B cell (primary cell): ENCODE measurements at regions not wholly inside any gene's neighbourhood (a gene's known extent, or its start where the extent isn't known, plus 50 kb on each side); places are given as distances from the start of the nearest gene placed in this dataset.

Experiments
- ATAC-seq: fragments of 200-7000 bp; cut with Tn5 transposase; one replicate; pipeline ENCODE4 v1.10.0; 2021; ENCODE audit warnings: low read depth, mild to moderate bottlenecking, moderate number of reproducible peaks, moderate library complexity
- CTCF ChIA-PET: fragments of 350-600 bp; sonication (Branson Sonifier 250); formaldehyde crosslinking; loops from one replicate; lab custom pipeline; 2021; ENCODE audit warnings: antibody characterized with exemption, inconsistent platforms; lab: Charles Lee
- POLR2A ChIA-PET: fragments of 350-600 bp; sonication (Branson Sonifier 250); formaldehyde crosslinking; loops from one replicate; lab custom pipeline; 2021; ENCODE audit warnings: antibody characterized with exemption; lab: Charles Lee
- DNase-seq: peaks from one replicate; pipeline ENCODE4 v3.0.0; 2013
- H2AFZ ChIP-seq: 2 replicates; pipeline ENCODE4 v1.6.1; 2012; ENCODE audit warnings: mild to moderate bottlenecking, low read depth, low read length; ENCODE audit not compliant: insufficient read depth, poor library complexity, severe bottlenecking
- H3K27ac ChIP-seq, 2 donors: 1 replicate in 1 of 2; 2 replicates in 1 of 2; pipeline ENCODE4 v1.5.1; 2012 to 2013; ENCODE audit warnings: low read length in 2 of 2, mild to moderate bottlenecking in 2 of 2, moderate library complexity in 1 of 2
- H3K27me3 ChIP-seq, 4 experiments: fragments of 200-600 bp in 1 of 4; sonication (generic) in 1 of 4; replicated peaks in 1 of 4; 1 replicate in 2 of 4; 2 replicates in 2 of 4; pipeline versions ENCODE4 v1.6.1 to v1.7.0; 2013 to 2016; ENCODE audit warnings: low read length in 3 of 4, mild to moderate bottlenecking in 2 of 4, mixed read lengths in 1 of 4, moderate library complexity in 1 of 4; ENCODE audit not compliant: insufficient read depth in 4 of 4, control insufficient read depth in 3 of 4; ENCODE audit errors: control extremely low read depth in 1 of 4
- H3K36me3 ChIP-seq, 2 experiments: replicated peaks in 1 of 2; 1 replicate in 1 of 2; 2 replicates in 1 of 2; pipeline versions ENCODE4 v1.6.1 to v1.7.1; 2013; ENCODE audit warnings: low read length in 1 of 2; ENCODE audit not compliant: insufficient read depth in 2 of 2, control insufficient read depth in 1 of 2; ENCODE audit errors: control extremely low read depth in 1 of 2, extremely low read depth in 1 of 2
- H3K4me1 ChIP-seq, 2 donors: fragments of 200-600 bp in 1 of 2; sonication (generic) in 1 of 2; 1 replicate in 1 of 2; 2 replicates in 1 of 2; pipeline versions ENCODE4 v1.5.1 to v1.6.1; 2013 to 2017; ENCODE audit warnings: low read length in 2 of 2; ENCODE audit not compliant: control insufficient read depth in 2 of 2, insufficient read depth in 2 of 2
- H3K4me2 ChIP-seq: replicated peaks from 2 replicates; pipeline ENCODE3; 2012; ENCODE audit warnings: mild to moderate bottlenecking, low read depth, low read length; ENCODE audit not compliant: poor library complexity, severe bottlenecking
- H3K4me3 ChIP-seq, 5 experiments: fragments of 200-600 bp in 1 of 5; sonication (generic) in 1 of 5; 1 replicate in 3 of 5; 2 replicates in 2 of 5; pipeline versions ENCODE4 v1.5.1 to v1.7.0; 2011 to 2016; ENCODE audit warnings: low read length in 4 of 5, mild to moderate bottlenecking in 4 of 5, low read depth in 2 of 5, control low read depth in 1 of 5, moderate library complexity in 1 of 5; ENCODE audit not compliant: insufficient read depth in 1 of 5; ENCODE audit errors: control extremely low read depth in 1 of 5, extremely low read depth in 1 of 5
- H3K79me2 ChIP-seq: fragments of 200-600 bp; sonication (generic); one replicate; pipeline ENCODE4 v1.6.0; 2016; ENCODE audit warnings: low read length; ENCODE audit not compliant: control insufficient read depth, insufficient read depth
- H3K9ac ChIP-seq: fragments of 200-600 bp; sonication (generic); 2 replicates; pipeline ENCODE4 v1.6.1; 2017; ENCODE audit warnings: mild to moderate bottlenecking, low read length, moderate library complexity
- H3K9me3 ChIP-seq, 3 donors: one replicate each; pipeline versions ENCODE4 v1.6.1 to v1.7.1; 2013; ENCODE audit warnings: low read length in 2 of 3; ENCODE audit not compliant: control insufficient read depth in 2 of 3, insufficient read depth in 1 of 3; ENCODE audit errors: control extremely low read depth in 1 of 3
- H4K20me1 ChIP-seq: 2 replicates; pipeline ENCODE4 v1.6.0; 2012; ENCODE audit warnings: mild to moderate bottlenecking, low read length; ENCODE audit not compliant: insufficient read depth, control insufficient read depth, poor library complexity, severe bottlenecking
- H3K27ac Mint-ChIP-seq: one replicate; pipeline ENCODE4 v1.8.0; 2021; ENCODE audit warnings: mixed read lengths
- H3K27me3 Mint-ChIP-seq: one replicate; pipeline ENCODE4 v1.8.0; 2021; ENCODE audit warnings: mixed read lengths
- H3K4me1 Mint-ChIP-seq: one replicate; pipeline ENCODE4 v1.8.0; 2021; ENCODE audit warnings: mixed read lengths
- H3K4me3 Mint-ChIP-seq: one replicate; pipeline ENCODE4 v1.8.0; 2021; ENCODE audit warnings: mixed read lengths
- H3K9me3 Mint-ChIP-seq: one replicate; pipeline ENCODE4 v1.8.0; 2022; ENCODE audit warnings: mixed read lengths; ENCODE audit not compliant: insufficient read depth
- CTCF ChIP-seq: fragments of 200-600 bp; IDR thresholded peaks from one replicate; pipeline ENCODE4 v1.8.0; 2022; ENCODE audit warnings: antibody characterized with exemption, mild to moderate bottlenecking
- EZH2 ChIP-seq: IDR thresholded peaks from 2 replicates; pipeline ENCODE4 v1.6.1; 2012; ENCODE audit warnings: borderline replicate concordance, low read depth, mild to moderate bottlenecking, moderate library complexity, low read length; ENCODE audit not compliant: insufficient read depth, poor library complexity, severe bottlenecking
- WGBS: methylation state at CpG from one replicate; pipeline ENCODE4 v1.1.5; 2013; ENCODE audit warnings: missing lambda C conversion rate; ENCODE audit not compliant: insufficient coverage; 5-methylcytosine and 5-hydroxymethylcytosine counted together
- intact Hi-C: fragments of 100-400 bp; cut with micrococcal nuclease; formaldehyde crosslinking; loops from one replicate; pipeline ENCODE4 v1.10.0; 2022

- Histone ChIP-seq H3K4me2 (no peak overlapping the region), H2AFZ (no peak overlapping the region), H3K4me3 (no peak overlapping the region), H3K27ac (no peak overlapping the region), H3K9ac (no peak overlapping the region), H4K20me1 (no peaks in the 10 kb centered on the region), H3K4me1 (peaks cover 16 to 17% of the 10 kb centered on the region in 2 donors), H3K79me2 (no peaks in the 10 kb centered on the region), H3K27me3 (no peaks in the 10 kb centered on the region), H3K9me3 (no peaks in the 10 kb centered on the region), H3K36me3 (no peaks in the 10 kb centered on the region)
- ATAC-seq = no peak
- ChIA-PET CTCF (interaction anchor here (1.8 kb wide), 1 partner anchor 134 kb away, joined by 4 read pairs; no protein-coding TSS in a partner anchor), POLR2A (no interaction called here)
- no peak for DNase-seq
- Mint-ChIP-seq H3K4me3 (no peak overlapping the region), H3K4me1 (peaks cover 16% of the 10 kb centered on the region), H3K27me3 (no peaks in the 10 kb centered on the region), H3K9me3 (no peaks in the 10 kb centered on the region), H3K27ac (no peak overlapping the region)
- WGBS = 85% methylated on average over 5 of the region's 7 CpGs
- TF ChIP-seq CTCF (no peak), EZH2 (no peak)
- intact Hi-C loops = no loop called here
Measured at GRCh38 chr7:155210356-155210755, 87.3 kb upstream of the INSIG1 start.

GRCh38 chr7:155211173-155211572 lies 86.5 kb upstream of the INSIG1 start:
- H3K9me3 Mint-ChIP-seq = no peaks in the 10 kb centered on the region
- H2AFZ ChIP-seq = no peak overlapping the region
- WGBS = 95% methylated on average over 5 of the region's 6 CpGs
- H3K4me1 ChIP-seq = peaks cover 9% of the 10 kb centered on the region in 2 donors
- H3K4me3 ChIP-seq = no peak overlapping the region
- ChIA-PET CTCF (interaction anchor here (1.8 kb wide), 1 partner anchor 134 kb away, joined by 4 read pairs; no protein-coding TSS in a partner anchor), POLR2A (no interaction called here)
- ATAC-seq (no peak), DNase-seq (no peak)
- H3K27ac ChIP-seq = no peak overlapping the region
- H3K27ac Mint-ChIP-seq = no peak overlapping the region
- H3K79me2 ChIP-seq = no peaks in the 10 kb centered on the region
- no peaks in the 10 kb centered on the region for H3K9me3 ChIP-seq
- H3K27me3 Mint-ChIP-seq = no peaks in the 10 kb centered on the region
- no peak overlapping the region for H3K4me3 Mint-ChIP-seq
- no peak overlapping the region for H3K9ac ChIP-seq
- intact Hi-C loops = no loop called here
- H4K20me1 ChIP-seq = no peaks in the 10 kb centered on the region
- TF ChIP-seq EZH2 (no peak), CTCF (no peak)
- H3K4me2 ChIP-seq = no peak overlapping the region
- no peaks in the 10 kb centered on the region for H3K36me3 ChIP-seq
- no peaks in the 10 kb centered on the region for H3K27me3 ChIP-seq
- H3K4me1 Mint-ChIP-seq = peaks cover 9% of the 10 kb centered on the region
